M059J (cell line): ENCODE measurements at regions not wholly inside any gene's neighbourhood (a gene's known extent, or its start where the extent isn't known, plus 50 kb on each side); places are given as distances from the start of the nearest gene placed in this dataset.

Experiments used
- DNase-seq: peaks from one replicate; pipeline ENCODE4 v3.0.0-alpha.2; 2012; ENCODE audit warnings: low read depth

GRCh38 chr22:20654343-20655208 lies 119.3 kb upstream of the SERPIND1 start:
- no peak for DNase-seq

- DNase-seq: no peak
Observed at GRCh38 chr22:20655623-20656022, 118.3 kb upstream of the SERPIND1 start.

GRCh38 chr22:20656516-20656901 lies 117.4 kb upstream of the SERPIND1 start:
- DNase-seq: no peak

- DNase-seq: peak; percentile 28
Observed at GRCh38 chr22:20656902-20657836, 116.7 kb upstream of the SERPIND1 start.
